H9 (cell line): ENCODE measurements at regions not wholly inside any gene's neighbourhood (a gene's known extent, or its start where the extent isn't known, plus 50 kb on each side); places are given as distances from the start of the nearest gene placed in this dataset.

ENCODE experiments used
- DNase-seq: peaks from one replicate; pipeline ENCODE4 v3.0.0-alpha.2; 2017
- H2AFZ ChIP-seq: one replicate; pipeline ENCODE4 v1.6.1; 2013; ENCODE audit warnings: mild to moderate bottlenecking, low read length, control low read depth, moderate library complexity
- H2AK5ac ChIP-seq: 2 replicates; pipeline ENCODE4 v1.6.1; 2013; ENCODE audit warnings: low read length, control low read depth, mixed read lengths; ENCODE audit not compliant: insufficient read length
- H2BK120ac ChIP-seq: one replicate; pipeline ENCODE4 v1.6.1; 2013; ENCODE audit warnings: low read depth, mild to moderate bottlenecking, low read length, control low read depth, inconsistent platforms; ENCODE audit not compliant: poor library complexity, severe bottlenecking
- H2BK12ac ChIP-seq: 2 replicates; pipeline ENCODE4 v1.6.1; 2013; ENCODE audit warnings: low read length, control low read depth, mixed read lengths, low read depth; ENCODE audit not compliant: insufficient read length
- H2BK15ac ChIP-seq: 2 replicates; pipeline ENCODE4 v1.6.1; 2013; ENCODE audit warnings: low read depth, low read length, control low read depth
- H2BK20ac ChIP-seq: one replicate; pipeline ENCODE4 v1.6.1; 2013; ENCODE audit warnings: low read depth, mild to moderate bottlenecking, low read length, control low read depth, inconsistent platforms; ENCODE audit not compliant: poor library complexity, severe bottlenecking
- H2BK5ac ChIP-seq: 2 replicates; pipeline ENCODE4 v1.6.1; 2013; ENCODE audit warnings: low read length, control low read depth, mixed read lengths; ENCODE audit not compliant: insufficient read length
- H3K14ac ChIP-seq: 2 replicates; pipeline ENCODE4 v1.6.1; 2013; ENCODE audit warnings: low read length, control low read depth; ENCODE audit not compliant: insufficient read depth
- H3K18ac ChIP-seq: 2 replicates; pipeline ENCODE4 v1.6.1; 2013; ENCODE audit warnings: low read depth, mild to moderate bottlenecking, mixed read lengths, low read length, control low read depth; ENCODE audit not compliant: insufficient read length
- H3K23ac ChIP-seq: 2 replicates; pipeline ENCODE4 v1.6.1; 2013; ENCODE audit warnings: low read length, control low read depth, mixed read lengths, low read depth; ENCODE audit not compliant: insufficient read length
- H3K23me2 ChIP-seq: 2 replicates; pipeline ENCODE4 v1.6.1; 2013; ENCODE audit warnings: low read depth, mild to moderate bottlenecking, mixed read lengths, low read length, control low read depth; ENCODE audit not compliant: insufficient read length, poor library complexity, severe bottlenecking
- H3K27ac ChIP-seq: 2 replicates; pipeline ENCODE4 v1.5.1; 2013; ENCODE audit warnings: low read length, control low read depth, mixed read lengths, low read depth; ENCODE audit not compliant: insufficient read length
- H3K27me3 ChIP-seq: 2 replicates; pipeline ENCODE4 v1.6.1; 2013; ENCODE audit warnings: low read length, control low read depth, inconsistent platforms; ENCODE audit not compliant: insufficient read depth
- H3K4ac ChIP-seq: 2 replicates; pipeline ENCODE4 v1.6.1; 2013; ENCODE audit warnings: low read depth, mild to moderate bottlenecking, control low read depth, inconsistent platforms, low read length, moderate library complexity
- H3K4me1 ChIP-seq: 2 replicates; pipeline ENCODE4 v1.6.1; 2013; ENCODE audit warnings: low read length, control low read depth, inconsistent platforms; ENCODE audit not compliant: insufficient read depth
- H3K4me2 ChIP-seq: 2 replicates; pipeline ENCODE4 v1.6.1; 2013; ENCODE audit warnings: low read length, control low read depth, mixed read lengths; ENCODE audit not compliant: insufficient read length, insufficient read depth
- H3K56ac ChIP-seq: 2 replicates; pipeline ENCODE4 v1.6.1; 2013; ENCODE audit warnings: low read depth, mild to moderate bottlenecking, mixed read lengths, low read length, control low read depth; ENCODE audit not compliant: insufficient read length
- H3K79me1 ChIP-seq: 2 replicates; pipeline ENCODE4 v1.6.1; 2013; ENCODE audit warnings: low read depth, mild to moderate bottlenecking, moderate library complexity, low read length, control low read depth, inconsistent platforms; ENCODE audit not compliant: insufficient read depth, poor library complexity, severe bottlenecking
- H3K79me2 ChIP-seq: 2 replicates; pipeline ENCODE4 v1.6.1; 2013; ENCODE audit warnings: low read length, control low read depth, inconsistent platforms; ENCODE audit not compliant: insufficient read depth
- H3K9ac ChIP-seq: 2 replicates; pipeline ENCODE4 v1.6.1; 2013; ENCODE audit warnings: low read length, control low read depth, mixed read lengths; ENCODE audit not compliant: insufficient read length; ENCODE audit errors: extremely low read depth
- H3K9me3 ChIP-seq: one replicate; pipeline ENCODE4 v1.6.1; 2013; ENCODE audit warnings: low read depth, low read length, inconsistent platforms; ENCODE audit not compliant: control insufficient read depth
- H3T11ph ChIP-seq: one replicate; pipeline ENCODE4 v1.6.1; 2013; ENCODE audit warnings: mild to moderate bottlenecking, low read length, control low read depth, inconsistent platforms
- H4K20me1 ChIP-seq: one replicate; pipeline ENCODE4 v1.6.1; 2013; ENCODE audit not compliant: control insufficient read depth, insufficient read length, insufficient read depth
- H4K5ac ChIP-seq: 2 replicates; pipeline ENCODE4 v1.6.1; 2013; ENCODE audit warnings: low read depth, mild to moderate bottlenecking, mixed read lengths, low read length, control low read depth; ENCODE audit not compliant: insufficient read length
- H4K8ac ChIP-seq: replicated peaks from 2 replicates; pipeline ENCODE4 v1.6.1; 2013; ENCODE audit warnings: low read length, control low read depth, mixed read lengths, low read depth; ENCODE audit not compliant: insufficient read length
- H4K91ac ChIP-seq: 2 replicates; pipeline ENCODE4 v1.6.1; 2013; ENCODE audit warnings: low read depth, mild to moderate bottlenecking, moderate library complexity, mixed read lengths, low read length, control low read depth; ENCODE audit not compliant: insufficient read length
- H3K27ac Mint-ChIP-seq, 3 experiments: 2 replicates in 2 of 3; 3 replicates in 1 of 3; pipeline ENCODE4 v1.8.0; 2020 to 2021; ENCODE audit warnings: mixed read lengths in 3 of 3, mild to moderate bottlenecking in 1 of 3, moderate library complexity in 1 of 3
- H3K27me3 Mint-ChIP-seq: 2 replicates; pipeline ENCODE4 v1.8.0; 2021; ENCODE audit warnings: low read depth, mild to moderate bottlenecking, moderate library complexity, mixed read lengths
- H3K36me3 Mint-ChIP-seq, 3 experiments: 2 replicates in 2 of 3; 3 replicates in 1 of 3; pipeline ENCODE4 v1.8.0; 2020 to 2021; ENCODE audit warnings: low read depth in 3 of 3, mixed read lengths in 3 of 3; ENCODE audit not compliant: insufficient read depth in 1 of 3
- H3K4me1 Mint-ChIP-seq, 2 experiments: 2 replicates each; pipeline ENCODE4 v1.8.0; 2020; ENCODE audit warnings: mixed read lengths in 2 of 2
- H3K4me3 Mint-ChIP-seq, 2 experiments: 2 replicates in 1 of 2; 3 replicates in 1 of 2; pipeline ENCODE4 v1.8.0; 2020 to 2021; ENCODE audit warnings: mild to moderate bottlenecking in 2 of 2, mixed read lengths in 2 of 2, moderate library complexity in 1 of 2
- H3K9me3 Mint-ChIP-seq, 2 experiments: 2 replicates in 1 of 2; 3 replicates in 1 of 2; pipeline ENCODE4 v1.8.0; 2020; ENCODE audit warnings: mild to moderate bottlenecking in 2 of 2, mixed read lengths in 2 of 2, moderate library complexity in 1 of 2
- WGBS: extraction: QIAGEN DNeasy Blood & Tissue Kit; methylation state at CpG from one replicate; pipeline ENCODE4 v1.1.7; 2013; ENCODE audit warnings: missing lambda C conversion rate, low lambda C conversion rate, mixed read lengths; ENCODE audit not compliant: insufficient read length; ENCODE audit errors: extremely low coverage; 5-methylcytosine and 5-hydroxymethylcytosine counted together
- TF ChIP-seq, protein P1 (sequence below): fragments of 200-600 bp; sonication (generic); conservative IDR thresholded peaks from 3 replicates; pipeline ENCODE4 v1.8.0; 2021; ENCODE audit warnings: antibody characterized with exemption, mild to moderate bottlenecking

DNA sequence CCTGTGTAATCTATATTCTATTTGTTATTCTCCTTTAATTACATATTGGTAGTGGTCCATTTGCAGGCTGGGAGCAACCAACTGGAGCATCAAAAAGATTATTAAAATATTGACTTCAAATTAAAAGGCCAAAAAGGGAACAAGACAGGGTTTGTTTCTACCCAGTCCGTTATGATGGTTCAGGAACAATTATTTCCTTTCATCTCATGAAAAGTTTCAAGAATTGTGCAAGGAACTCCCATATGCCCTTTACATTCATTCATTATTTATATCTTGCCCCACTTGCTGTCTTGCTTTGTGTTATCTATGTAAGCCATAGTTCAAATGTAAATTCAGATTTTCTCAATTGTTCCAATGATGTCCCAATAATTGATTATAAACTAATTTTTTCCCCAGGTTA, 58.7 kb upstream of the TLE1 start:
- H2AK5ac ChIP-seq, result no peak overlapping the region
- H3K4me1 ChIP-seq, result no peaks in the 10 kb centered on the region
- no peak overlapping the region for H3K27ac ChIP-seq
- no peak overlapping the region for H3K9ac ChIP-seq
- H2BK5ac ChIP-seq, result no peak overlapping the region
- H3T11ph ChIP-seq, result no peak overlapping the region
- H2BK15ac ChIP-seq, result no peak overlapping the region
- H3K79me1 ChIP-seq, result no peaks in the 10 kb centered on the region
- H3K4ac ChIP-seq, result no peak overlapping the region
- no peak overlapping the region for H3K23ac ChIP-seq
- no peak overlapping the region for H4K91ac ChIP-seq
- no peaks in the 10 kb centered on the region for H3K9me3 ChIP-seq
- peaks cover 0 to 10% (median 3%) of the 10 kb centered on the region in 3 experiments; a peak in 5 of 7 replicates for H3K36me3 Mint-ChIP-seq
- peaks cover 8% of the 10 kb centered on the region in 2 experiments for H3K9me3 Mint-ChIP-seq
- no peak overlapping the region for H3K18ac ChIP-seq
- no peaks in the 10 kb centered on the region for H3K79me2 ChIP-seq
- TF ChIP-seq, protein P1, sequence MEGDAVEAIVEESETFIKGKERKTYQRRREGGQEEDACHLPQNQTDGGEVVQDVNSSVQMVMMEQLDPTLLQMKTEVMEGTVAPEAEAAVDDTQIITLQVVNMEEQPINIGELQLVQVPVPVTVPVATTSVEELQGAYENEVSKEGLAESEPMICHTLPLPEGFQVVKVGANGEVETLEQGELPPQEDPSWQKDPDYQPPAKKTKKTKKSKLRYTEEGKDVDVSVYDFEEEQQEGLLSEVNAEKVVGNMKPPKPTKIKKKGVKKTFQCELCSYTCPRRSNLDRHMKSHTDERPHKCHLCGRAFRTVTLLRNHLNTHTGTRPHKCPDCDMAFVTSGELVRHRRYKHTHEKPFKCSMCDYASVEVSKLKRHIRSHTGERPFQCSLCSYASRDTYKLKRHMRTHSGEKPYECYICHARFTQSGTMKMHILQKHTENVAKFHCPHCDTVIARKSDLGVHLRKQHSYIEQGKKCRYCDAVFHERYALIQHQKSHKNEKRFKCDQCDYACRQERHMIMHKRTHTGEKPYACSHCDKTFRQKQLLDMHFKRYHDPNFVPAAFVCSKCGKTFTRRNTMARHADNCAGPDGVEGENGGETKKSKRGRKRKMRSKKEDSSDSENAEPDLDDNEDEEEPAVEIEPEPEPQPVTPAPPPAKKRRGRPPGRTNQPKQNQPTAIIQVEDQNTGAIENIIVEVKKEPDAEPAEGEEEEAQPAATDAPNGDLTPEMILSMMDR, result no peak
- H4K20me1 ChIP-seq, result no peaks in the 10 kb centered on the region
- H4K5ac ChIP-seq, result no peak overlapping the region
- no peaks in the 10 kb centered on the region for H3K27me3 ChIP-seq
- no peaks in the 10 kb centered on the region for H3K27me3 Mint-ChIP-seq
- WGBS, result no CpG with 5 or more reads among the region's 1 CpG
- no peak overlapping the region for H3K4me3 Mint-ChIP-seq
- no peaks in the 10 kb centered on the region for H3K4me1 Mint-ChIP-seq
- no peaks in the 10 kb centered on the region for H3K23me2 ChIP-seq
- no peak overlapping the region for H2BK120ac ChIP-seq
- no peak overlapping the region for H2BK20ac ChIP-seq
- H3K56ac ChIP-seq, result no peak overlapping the region
- no peak overlapping the region for H3K14ac ChIP-seq
- H3K27ac Mint-ChIP-seq, result no peak overlapping the region
- DNase-seq, result no peak
- H3K4me2 ChIP-seq, result no peak overlapping the region
- H2BK12ac ChIP-seq, result no peak overlapping the region
- H4K8ac ChIP-seq, result no peak overlapping the region
- no peak overlapping the region for H2AFZ ChIP-seq
